HG03175 (cell line): ENCODE measurements at regions not wholly inside any gene's neighbourhood (a gene's known extent, or its start where the extent isn't known, plus 50 kb on each side); places are given as distances from the start of the nearest gene placed in this dataset.
A peak's percentile ranks its signal among the peaks of the same experiment; 100 is the strongest.

ENCODE experiments used
- ATAC-seq: cut with Tn5 transposase; IDR thresholded peaks from one replicate; pipeline ENCODE4 v1.9.1; 2021; ENCODE audit warnings: mild to moderate bottlenecking, moderate library complexity; ENCODE audit not compliant: unreplicated experiment

DNA sequence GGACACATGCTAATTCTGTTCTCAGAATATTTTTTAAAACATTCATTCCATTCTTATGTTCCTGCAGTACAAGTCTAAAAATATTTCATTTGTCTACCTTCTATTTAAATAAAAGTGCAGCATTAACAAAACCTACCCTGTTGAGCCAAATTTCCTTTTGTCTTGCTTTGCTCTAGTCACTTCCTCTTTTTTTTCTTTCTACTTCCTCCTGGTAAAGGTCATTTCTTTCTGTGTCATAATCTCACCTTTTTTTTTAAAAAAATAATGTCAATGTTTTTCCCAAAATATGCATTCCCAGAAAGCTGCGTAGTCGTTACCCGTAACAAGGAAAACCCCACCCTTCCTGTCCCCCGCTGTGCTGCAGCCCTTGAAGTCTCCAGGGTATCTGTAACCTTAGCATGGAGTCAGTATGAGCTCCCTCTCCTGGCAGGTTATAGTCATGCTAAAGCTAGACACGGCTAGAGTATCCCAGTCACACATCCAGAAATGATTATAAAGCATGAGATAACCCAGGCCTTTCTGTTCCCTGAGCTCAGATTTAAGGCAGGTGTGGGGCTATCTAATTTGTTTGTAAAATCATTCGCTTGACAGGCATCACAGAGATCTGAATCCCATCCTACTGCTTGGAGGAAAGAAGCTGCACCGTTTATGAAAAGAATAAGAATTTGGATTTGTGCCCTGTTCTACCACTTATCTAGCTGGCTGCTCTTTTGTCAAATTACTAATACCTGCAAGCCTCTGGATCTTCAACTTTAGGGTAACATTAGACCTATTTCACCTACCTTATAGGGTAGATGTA is 51.1 kb upstream of the EED start:
- peak; percentile 94 for ATAC-seq

GRCh38 chr11:86192519-86193257 is 51.9 kb upstream of the EED start:
- no peak for ATAC-seq

DNA sequence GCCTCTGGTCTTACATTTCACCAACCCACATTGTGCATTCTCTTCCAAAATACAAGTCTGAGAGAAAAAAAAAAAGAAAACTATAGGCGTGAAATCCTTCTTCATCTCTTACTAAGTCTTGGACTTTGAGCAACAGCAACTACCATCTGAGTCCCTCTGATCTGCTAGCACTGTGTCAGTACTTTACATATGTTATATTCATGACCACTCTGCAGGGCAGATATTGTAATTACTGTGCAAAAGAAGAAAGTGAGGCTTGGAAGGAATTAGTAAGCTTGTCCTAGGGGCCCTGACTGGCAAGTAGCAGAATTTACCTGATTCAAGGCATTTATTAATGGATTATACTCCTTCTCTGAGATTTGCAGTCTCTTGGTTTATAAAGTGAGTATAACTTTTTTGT is 52.7 kb upstream of the EED start:
- ATAC-seq: no peak

DNA sequence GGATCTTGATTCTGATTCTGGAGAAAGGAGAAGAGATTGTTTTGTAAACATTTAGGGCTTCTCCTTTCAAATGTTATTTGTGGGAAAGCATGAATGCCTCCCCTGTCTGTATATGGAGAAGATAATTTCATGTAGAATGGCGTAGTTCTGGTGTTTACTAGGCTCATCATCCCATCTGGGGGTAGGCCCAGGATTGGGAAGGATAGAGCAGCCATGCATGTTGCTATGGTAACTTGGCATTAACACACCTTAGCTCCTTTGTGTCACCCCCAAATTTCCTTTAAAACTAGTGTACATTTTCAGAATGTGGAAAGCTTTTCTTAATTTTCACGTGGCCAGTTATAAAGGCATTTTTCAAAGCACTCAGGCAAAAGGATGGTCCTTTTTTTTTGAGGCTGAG is 57.5 kb upstream of the EED start:
- ATAC-seq: no peak

GRCh38 chr11:86186386-86186785 is 58.2 kb upstream of the EED start:
- no peak for ATAC-seq

- no peak for ATAC-seq
Measured at GRCh38 chr11:86185381-86185750, 59.2 kb upstream of the EED start.

- no peak for ATAC-seq
Measured at GRCh38 chr11:86184728-86185380, 59.7 kb upstream of the EED start.

- ATAC-seq: no peak
Measured at GRCh38 chr11:86183694-86184093, 60.9 kb upstream of the EED start.

- ATAC-seq: peak; percentile 75
Measured at GRCh38 chr11:86182976-86183584, 61.5 kb upstream of the EED start.

GRCh38 chr11:86181379-86181778 is 63.2 kb upstream of the EED start:
- ATAC-seq: no peak

DNA sequence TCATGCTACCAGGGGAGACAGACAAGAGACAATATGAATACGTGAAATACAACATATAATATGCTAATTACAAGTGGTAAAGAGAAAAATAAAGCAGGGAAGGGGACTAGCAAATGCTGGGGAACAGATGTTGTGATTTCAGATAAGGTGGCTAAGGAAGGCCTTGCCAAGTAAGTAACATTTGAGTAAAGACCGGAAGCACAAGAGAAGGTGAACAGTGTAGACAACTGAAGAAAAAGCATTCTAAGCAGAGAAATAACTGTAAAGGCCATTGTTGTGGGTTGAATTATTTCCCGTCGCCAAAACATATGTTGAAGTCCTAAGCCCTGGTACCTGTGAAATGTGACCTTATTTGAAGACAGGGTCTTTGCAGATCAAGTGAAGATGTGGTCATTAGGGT is 63.7 kb upstream of the EED start:
- ATAC-seq: no peak

- no peak for ATAC-seq
Measured at GRCh38 chr11:86180423-86180822, 64.1 kb upstream of the EED start.

DNA sequence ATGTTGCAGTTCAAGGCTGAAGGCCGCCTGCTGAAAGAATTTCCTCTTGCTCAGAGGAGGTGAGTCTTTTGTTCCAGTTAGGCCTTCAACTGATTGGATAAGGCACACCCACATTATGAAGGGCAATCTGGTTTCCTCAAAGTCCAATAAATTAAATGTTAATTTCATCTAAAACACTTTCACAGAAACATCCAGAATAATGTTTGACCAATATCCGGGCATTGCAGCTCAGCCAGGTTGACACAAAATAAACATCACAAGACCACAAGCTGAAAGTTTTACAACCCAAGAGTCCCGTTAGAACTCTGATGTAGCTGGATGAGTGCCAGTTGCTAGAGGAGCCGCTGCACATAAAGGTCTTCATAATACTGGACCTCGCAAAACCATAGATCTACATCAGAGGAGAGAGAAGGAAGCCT is 64.9 kb upstream of the EED start:
- ATAC-seq: no peak

DNA sequence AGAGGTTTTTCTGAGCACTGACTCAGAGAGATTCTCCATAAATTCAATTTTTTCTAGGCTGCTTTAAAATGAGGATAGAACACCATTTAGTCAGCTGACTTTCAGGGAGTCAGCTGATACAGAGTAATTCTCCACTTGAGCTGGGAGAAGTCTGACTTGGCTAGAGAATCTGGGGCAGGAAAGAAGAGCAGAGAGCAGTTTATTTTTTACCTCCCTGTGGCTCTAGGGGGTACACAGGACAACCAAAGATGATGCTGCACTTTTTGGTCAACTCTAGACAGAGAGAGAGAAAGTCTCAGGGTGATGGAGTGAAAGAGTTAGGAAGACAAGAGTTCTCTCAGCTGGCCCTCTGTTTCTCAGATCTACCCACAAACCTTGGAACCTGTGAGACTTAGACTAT is 67.3 kb upstream of the EED start:
- no peak for ATAC-seq

DNA sequence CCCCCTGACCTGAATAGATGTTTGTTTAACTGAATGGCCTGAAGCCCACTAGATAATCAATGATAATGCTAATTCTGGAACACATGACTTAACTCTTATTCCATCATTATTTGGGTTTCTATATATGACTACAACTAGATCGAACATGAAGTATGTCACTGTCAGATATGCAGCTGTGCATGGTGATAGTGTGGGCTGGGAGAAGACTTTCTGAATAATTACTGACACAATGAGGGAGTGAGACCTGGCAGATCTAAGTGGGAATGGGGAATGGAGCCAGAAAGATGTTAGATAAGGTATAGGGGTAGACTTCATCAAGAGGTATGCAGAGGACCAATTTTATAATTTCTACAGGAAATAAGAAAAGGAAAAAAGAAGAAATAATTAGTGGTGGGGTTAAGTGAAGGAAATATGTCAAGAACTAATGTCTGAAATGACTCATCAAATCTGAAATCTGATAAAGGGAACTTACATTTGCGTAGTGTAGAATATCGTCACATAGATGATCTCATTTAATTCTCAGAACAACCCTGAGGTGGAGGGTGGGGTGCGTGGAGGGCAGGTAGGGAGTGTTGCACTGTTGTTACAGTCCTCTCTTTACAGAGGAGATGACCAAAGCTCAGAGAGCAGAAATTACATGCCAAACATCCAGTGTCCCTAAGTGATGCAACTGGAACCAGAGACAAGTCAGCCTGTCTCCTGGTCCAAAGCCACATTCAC is 68.2 kb upstream of the EED start:
- ATAC-seq: peak; percentile 81

DNA sequence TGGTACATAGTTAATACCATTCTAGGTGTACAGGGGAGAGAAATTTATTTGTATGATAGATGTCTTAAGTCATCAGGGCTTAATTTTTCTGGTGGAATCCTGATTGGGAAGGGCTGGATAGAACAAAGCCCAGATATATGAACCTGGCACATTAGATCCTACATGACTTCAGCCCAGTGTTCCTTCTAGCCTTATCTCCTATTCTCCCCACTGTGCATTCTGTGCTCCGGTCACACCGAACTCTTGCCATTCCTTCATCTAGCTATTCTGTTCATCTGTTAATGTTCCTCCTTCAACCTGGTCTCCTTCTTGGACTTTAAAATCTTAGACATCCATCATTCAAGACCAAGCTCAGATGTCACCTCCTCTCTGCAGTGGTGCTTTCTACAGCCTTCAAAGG is 68.9 kb upstream of the EED start:
- no peak for ATAC-seq

DNA sequence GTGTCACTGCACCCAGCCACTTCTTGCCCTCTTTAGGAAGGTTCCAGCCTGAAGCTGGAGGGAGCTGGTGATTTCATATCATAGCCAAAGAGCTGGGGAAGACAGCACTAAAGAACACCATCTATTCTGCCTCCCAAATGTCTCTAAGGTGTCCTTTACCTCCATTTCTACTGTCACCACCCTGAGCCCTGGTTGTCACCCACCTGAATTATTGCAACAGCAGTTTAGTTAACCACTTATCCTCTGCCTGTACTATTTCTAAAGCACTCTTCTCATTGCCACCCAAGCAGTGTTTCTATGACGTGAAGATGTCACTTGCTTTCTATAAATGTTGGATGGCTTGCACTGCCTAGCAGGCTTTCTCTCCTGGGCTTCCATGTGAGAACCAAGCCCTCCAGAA is 69.4 kb upstream of the EED start:
- no peak for ATAC-seq

DNA sequence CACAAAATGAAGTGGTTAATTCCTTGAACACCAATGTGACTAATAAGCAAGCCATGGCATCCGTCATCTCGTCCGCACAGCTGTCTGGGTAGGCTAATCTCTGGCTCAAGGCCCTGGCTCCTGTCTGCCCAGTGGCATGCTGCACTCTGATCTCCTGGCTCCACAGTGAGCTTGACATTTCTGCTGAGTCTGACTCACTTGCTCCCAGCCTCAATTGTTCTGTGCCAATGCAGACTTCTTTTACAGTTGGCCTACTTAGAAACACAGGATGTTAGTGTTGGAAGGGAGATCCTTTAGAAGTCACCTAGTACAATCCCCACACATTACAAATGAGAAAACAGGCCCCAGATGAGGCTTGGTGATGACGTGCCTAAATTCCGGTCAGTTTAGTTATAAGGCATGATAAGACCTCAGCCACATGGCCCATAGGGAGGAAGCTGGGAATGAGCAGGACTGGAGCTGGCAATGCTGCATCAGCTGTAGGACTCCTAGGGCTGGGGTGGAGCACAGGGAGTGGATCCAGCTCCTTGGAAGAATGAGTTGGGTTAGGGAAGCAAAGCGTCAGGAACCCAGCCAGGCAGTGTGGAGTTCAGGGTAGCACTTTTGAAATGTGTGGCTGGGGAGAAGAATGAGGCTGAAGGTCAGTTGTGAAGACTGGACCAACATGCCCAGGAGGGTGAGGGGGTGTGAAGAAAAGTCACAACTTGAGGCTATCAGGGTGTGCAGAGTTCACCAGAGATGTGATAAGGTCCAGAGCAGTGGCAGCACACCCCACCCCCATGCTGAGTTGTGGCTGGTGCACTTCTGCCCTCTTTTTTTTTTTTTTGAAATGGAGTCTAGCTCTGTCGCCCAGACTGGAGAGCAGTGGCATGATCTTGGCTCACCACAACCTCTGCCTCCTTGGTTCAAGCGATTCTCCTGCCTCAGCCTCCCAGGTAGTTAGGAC is 70.2 kb upstream of the EED start:
- no peak for ATAC-seq

GRCh38 chr11:86172894-86173293 is 71.7 kb upstream of the EED start:
- ATAC-seq: no peak

GRCh38 chr11:86171627-86172026 is 72.9 kb upstream of the EED start:
- ATAC-seq: no peak
